ENCODE measurements at regions not wholly inside any gene's neighbourhood (a gene's known extent, or its start where the extent isn't known, plus 50 kb on each side); places are given as distances from the start of the nearest gene placed in this dataset.

- Histone ChIP-seq H3K27ac (no peak overlapping the region), H3K27me3 (no peaks in the 10 kb centered on the region), H3K4me1 (no peaks in the 10 kb centered on the region), H3K36me3 (no peaks in the 10 kb centered on the region), H3K4me3 (no peak overlapping the region), H3K9me3 (no peaks in the 10 kb centered on the region)
- no peak for TF ChIP-seq POLR2A (IDR thresholded peaks at IDR 0.05)
- no peak for TF ChIP-seq CTCF (IDR thresholded peaks at IDR 0.05)
- no peak for DNase-seq
These were observed 1136.3 kb upstream of the CDH9 start for GRCh38 chr5:28174691-28175090.

- Histone ChIP-seq H3K9me3 (no peaks in the 10 kb centered on the region), H3K27ac (no peak overlapping the region), H3K36me3 (no peaks in the 10 kb centered on the region), H3K27me3 (no peaks in the 10 kb centered on the region), H3K4me1 (no peaks in the 10 kb centered on the region), H3K4me3 (no peak overlapping the region)
- no peak for TF ChIP-seq POLR2A (IDR thresholded peaks at IDR 0.05)
- no peak for TF ChIP-seq CTCF (IDR thresholded peaks at IDR 0.05)
- no peak for DNase-seq
These were observed 1126.7 kb upstream of the CDH9 start for GRCh38 chr5:28165096-28165495.

- TF ChIP-seq CTCF (IDR thresholded peaks at IDR 0.05), result no peak
- no peak for TF ChIP-seq POLR2A (IDR thresholded peaks at IDR 0.05)
- H3K9me3 ChIP-seq, result no peaks in the 10 kb centered on the region
- H3K4me3 ChIP-seq, result no peak overlapping the region
- H3K27me3 ChIP-seq, result no peaks in the 10 kb centered on the region
- no peaks in the 10 kb centered on the region for H3K4me1 ChIP-seq
- H3K27ac ChIP-seq, result no peak overlapping the region
- DNase-seq, result no peak
- no peaks in the 10 kb centered on the region for H3K36me3 ChIP-seq
These were observed 1126.2 kb upstream of the CDH9 start for GRCh38 chr5:28164568-28164967.

GRCh38 chr5:28156981-28157380, 1118.6 kb upstream of the CDH9 start:
- H3K27me3 ChIP-seq, result no peaks in the 10 kb centered on the region
- no peaks in the 10 kb centered on the region for H3K4me1 ChIP-seq
- no peak overlapping the region for H3K4me3 ChIP-seq
- no peak for DNase-seq
- no peaks in the 10 kb centered on the region for H3K9me3 ChIP-seq
- H3K36me3 ChIP-seq, result no peaks in the 10 kb centered on the region
- no peak overlapping the region for H3K27ac ChIP-seq
- TF ChIP-seq POLR2A (IDR thresholded peaks at IDR 0.05) (no peak), CTCF (IDR thresholded peaks at IDR 0.05) (no peak)

GRCh38 chr5:28143519-28143918, 1105.1 kb upstream of the CDH9 start:
- no peaks in the 10 kb centered on the region for H3K9me3 ChIP-seq
- H3K36me3 ChIP-seq, result no peaks in the 10 kb centered on the region
- no peak overlapping the region for H3K4me3 ChIP-seq
- H3K4me1 ChIP-seq, result no peaks in the 10 kb centered on the region
- H3K27me3 ChIP-seq, result no peaks in the 10 kb centered on the region
- no peak for TF ChIP-seq CTCF (IDR thresholded peaks at IDR 0.05)
- no peak for TF ChIP-seq POLR2A (IDR thresholded peaks at IDR 0.05)
- no peak for DNase-seq
- H3K27ac ChIP-seq, result no peak overlapping the region

- H3K9me3 ChIP-seq, result no peaks in the 10 kb centered on the region
- H3K36me3 ChIP-seq, result no peaks in the 10 kb centered on the region
- no peak for DNase-seq
- no peak overlapping the region for H3K4me3 ChIP-seq
- no peak for TF ChIP-seq POLR2A (IDR thresholded peaks at IDR 0.05)
- no peak for TF ChIP-seq CTCF (IDR thresholded peaks at IDR 0.05)
- no peaks in the 10 kb centered on the region for H3K27me3 ChIP-seq
- no peak overlapping the region for H3K27ac ChIP-seq
- no peaks in the 10 kb centered on the region for H3K4me1 ChIP-seq
These were observed 1093.8 kb upstream of the CDH9 start for GRCh38 chr5:28132151-28132550.

Measured in Peyer's patch (tissue), 4 donors.